Stimulated activated CD4-positive, alpha-beta T cell treated with anti-CD3 and anti-CD28 coated beads, TNF-alpha, amount 100 ng/mL, for 1 hour (primary cell): ENCODE measurements at regions not wholly inside any gene's neighbourhood (a gene's known extent, or its start where the extent isn't known, plus 50 kb on each side); places are given as distances from the start of the nearest gene placed in this dataset.
"Not testable (repeated sequence)": the region's sequence is repeated elsewhere in the genome, so short reads cannot be mapped to it uniquely, and the experiment has no call there.

Experiments
- DNase-seq, 3 donors: peaks; one replicate each; pipeline ENCODE4 v3.0.0-alpha.2; 2020; ENCODE audit warnings: low read depth in 3 of 3, low spot score in 1 of 3

DNA sequence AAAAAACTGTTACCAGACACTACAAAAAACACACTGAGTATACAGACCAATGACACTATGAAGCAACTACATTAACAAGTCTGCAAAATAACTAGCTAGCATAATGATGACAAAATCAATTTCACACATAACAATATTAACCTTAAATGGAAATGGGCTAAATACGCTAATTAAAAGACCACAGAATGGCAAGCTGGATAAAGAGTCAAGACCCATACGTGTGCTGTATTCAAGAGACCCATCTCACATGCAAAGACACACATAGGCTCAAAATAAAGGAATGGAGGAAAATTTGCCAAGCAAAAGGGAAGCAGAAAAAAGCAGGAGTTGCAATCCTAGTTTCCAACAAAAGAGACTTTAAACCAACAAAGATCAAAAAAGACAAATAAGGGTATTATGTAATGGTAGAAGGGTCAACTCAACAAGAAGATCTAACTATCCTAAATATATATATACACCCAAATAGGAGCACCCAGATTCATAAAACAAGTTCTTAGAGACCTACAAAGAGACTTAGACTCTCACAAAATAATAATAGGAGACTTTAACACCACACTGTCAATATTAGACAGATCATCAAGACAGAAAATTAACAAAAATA lies 158.6 kb downstream of the ALDH8A1 start:
- DNase-seq: not testable (repeated sequence)

DNA sequence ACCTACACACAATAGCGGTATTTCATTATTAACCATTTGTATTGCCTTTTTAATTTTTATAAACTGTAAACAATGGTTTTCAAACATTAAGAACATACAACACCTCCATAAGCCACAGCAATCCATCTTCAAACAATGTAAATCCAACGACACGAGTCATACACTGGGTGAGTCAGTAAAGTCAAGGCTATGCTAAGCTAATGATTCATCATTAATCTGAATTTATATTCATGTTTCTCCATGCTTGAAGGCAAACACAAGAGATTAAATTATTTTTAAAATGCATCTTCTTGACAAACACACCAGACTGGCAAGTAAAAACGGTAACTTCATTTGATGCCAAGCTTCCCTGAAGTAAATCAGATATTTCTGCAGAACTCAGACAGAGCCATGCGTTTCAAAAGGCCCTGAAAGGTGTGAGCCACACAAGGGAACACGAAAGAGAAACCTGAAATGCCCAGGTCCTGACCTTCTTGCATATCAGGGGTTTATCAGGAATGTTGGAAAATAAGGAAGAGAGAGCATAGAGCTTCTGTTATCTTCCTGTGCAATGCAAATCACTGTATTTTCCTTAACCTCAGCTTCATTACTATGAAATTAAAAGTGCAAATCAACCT lies 162.5 kb downstream of the ALDH8A1 start:
- DNase-seq: no peak

DNA sequence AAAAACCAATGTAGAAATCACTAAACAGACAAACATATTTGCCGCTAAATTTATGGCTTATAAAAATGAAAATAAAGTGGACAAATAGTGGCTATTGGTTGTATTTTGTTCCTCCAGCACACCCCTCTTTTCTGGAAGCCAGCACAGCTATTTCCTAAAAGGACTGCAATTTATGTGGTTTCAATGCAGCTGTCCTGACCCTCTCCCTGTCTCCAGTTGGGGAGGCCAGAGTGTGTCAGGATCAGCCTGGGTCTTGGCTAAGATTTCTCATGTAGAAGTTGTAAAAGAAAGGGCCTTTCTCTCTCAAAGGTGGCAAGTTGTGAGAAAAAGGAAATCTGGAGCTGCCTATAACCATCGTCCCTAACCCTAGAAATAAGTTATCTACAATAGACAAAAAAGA lies 165.6 kb downstream of the ALDH8A1 start:
- no peak for DNase-seq

GRCh38 chr6:134778431-134778830 lies 171.5 kb downstream of the ALDH8A1 start:
- no peak for DNase-seq

GRCh38 chr6:134774201-134774638 lies 175.7 kb downstream of the ALDH8A1 start:
- no peak for DNase-seq

GRCh38 chr6:134772671-134773360 lies 177.1 kb downstream of the ALDH8A1 start:
- no peak for DNase-seq

DNA sequence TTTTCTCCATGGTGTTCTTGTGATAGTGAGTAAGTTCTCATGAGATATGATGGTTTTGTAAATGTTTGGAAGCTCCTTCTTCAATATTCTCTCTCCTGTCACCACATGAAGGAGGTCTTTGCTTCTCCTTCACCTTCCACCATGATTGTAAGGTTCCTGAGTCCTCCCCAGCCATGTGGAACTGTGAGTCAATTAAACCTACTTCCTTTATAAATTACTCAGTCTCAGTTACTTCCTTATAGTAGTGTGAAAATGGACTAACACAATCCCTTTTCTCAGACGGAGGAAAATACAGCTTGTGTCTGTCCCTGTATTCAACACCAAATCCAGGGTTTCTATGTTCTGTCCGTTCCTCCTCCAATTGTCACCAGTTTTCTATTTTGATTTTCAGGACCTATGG lies 181.0 kb downstream of the ALDH8A1 start:
- DNase-seq: no peak

GRCh38 chr6:134766497-134766896 lies 183.4 kb downstream of the ALDH8A1 start:
- no peak for DNase-seq

GRCh38 chr6:134764741-134765140 lies 185.2 kb downstream of the ALDH8A1 start:
- DNase-seq: no peak

GRCh38 chr6:134763575-134763974 lies 186.3 kb downstream of the ALDH8A1 start:
- DNase-seq: not testable (repeated sequence)

DNA sequence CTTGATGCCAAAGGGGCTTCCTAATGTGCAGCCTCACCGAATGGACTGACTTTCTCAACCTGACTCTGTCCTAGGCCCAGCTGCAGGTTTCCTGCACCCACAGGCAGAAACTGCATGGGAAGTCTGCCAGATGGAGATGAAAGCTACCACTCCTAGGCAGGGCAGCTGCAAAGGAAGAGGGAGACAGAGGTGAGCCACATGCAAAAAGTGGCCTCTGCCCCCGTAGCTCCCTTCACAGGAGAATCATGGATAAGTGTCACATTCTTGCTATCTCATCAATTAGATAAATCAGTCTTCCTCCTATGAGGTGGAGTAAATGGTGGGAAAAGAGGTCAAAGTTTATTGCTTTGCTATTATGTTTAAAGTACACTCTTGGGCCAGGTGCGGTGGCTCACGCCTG lies 191.3 kb downstream of the ALDH8A1 start:
- DNase-seq: no peak

- DNase-seq: no peak
Observed at GRCh38 chr6:134757911-134758361, 192.0 kb downstream of the ALDH8A1 start.

- no peak for DNase-seq
Observed at GRCh38 chr6:134756374-134757025, 193.4 kb downstream of the ALDH8A1 start.

- no peak for DNase-seq
Observed at GRCh38 chr6:134754013-134754690, 195.7 kb downstream of the ALDH8A1 start.

GRCh38 chr6:134753001-134753400 lies 196.9 kb downstream of the ALDH8A1 start:
- DNase-seq: no peak

- DNase-seq: no peak
Observed at GRCh38 chr6:134752445-134752844, 197.5 kb downstream of the ALDH8A1 start.

GRCh38 chr6:134750669-134751068 lies 199.2 kb downstream of the ALDH8A1 start:
- no peak for DNase-seq

- DNase-seq: no peak
Observed at GRCh38 chr6:134748484-134748883, 201.4 kb downstream of the ALDH8A1 start.

DNA sequence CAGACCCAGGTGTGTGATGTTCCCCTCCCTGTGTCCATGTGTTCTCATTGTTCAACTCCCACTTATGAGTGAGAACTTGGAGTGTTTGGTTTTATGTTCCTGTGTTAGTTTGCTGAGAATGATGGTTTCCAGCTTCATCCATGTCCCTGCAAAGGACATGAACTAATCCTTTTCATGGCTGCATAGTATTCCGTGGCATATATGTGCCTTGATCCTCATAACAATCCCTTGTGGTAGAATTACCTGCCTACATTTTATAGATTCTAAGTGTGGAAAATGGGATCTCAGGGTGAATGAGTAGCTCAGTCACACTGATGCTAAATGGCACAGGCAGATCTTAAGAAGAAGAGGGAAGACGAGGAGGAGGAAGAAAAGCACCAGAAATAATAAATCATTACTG lies 202.7 kb downstream of the ALDH8A1 start:
- DNase-seq: not testable (repeated sequence)

- no peak for DNase-seq
Observed at GRCh38 chr6:134746140-134746539, 203.8 kb downstream of the ALDH8A1 start.

- DNase-seq: not testable (repeated sequence)
Observed at GRCh38 chr6:134745192-134745591, 204.7 kb downstream of the ALDH8A1 start.
